ENCODE measurements at regions not wholly inside any gene's neighbourhood (a gene's known extent, or its start where the extent isn't known, plus 50 kb on each side); places are given as distances from the start of the nearest gene placed in this dataset.
A peak's percentile ranks its signal among the peaks of the same experiment; 100 is the strongest.

DNA sequence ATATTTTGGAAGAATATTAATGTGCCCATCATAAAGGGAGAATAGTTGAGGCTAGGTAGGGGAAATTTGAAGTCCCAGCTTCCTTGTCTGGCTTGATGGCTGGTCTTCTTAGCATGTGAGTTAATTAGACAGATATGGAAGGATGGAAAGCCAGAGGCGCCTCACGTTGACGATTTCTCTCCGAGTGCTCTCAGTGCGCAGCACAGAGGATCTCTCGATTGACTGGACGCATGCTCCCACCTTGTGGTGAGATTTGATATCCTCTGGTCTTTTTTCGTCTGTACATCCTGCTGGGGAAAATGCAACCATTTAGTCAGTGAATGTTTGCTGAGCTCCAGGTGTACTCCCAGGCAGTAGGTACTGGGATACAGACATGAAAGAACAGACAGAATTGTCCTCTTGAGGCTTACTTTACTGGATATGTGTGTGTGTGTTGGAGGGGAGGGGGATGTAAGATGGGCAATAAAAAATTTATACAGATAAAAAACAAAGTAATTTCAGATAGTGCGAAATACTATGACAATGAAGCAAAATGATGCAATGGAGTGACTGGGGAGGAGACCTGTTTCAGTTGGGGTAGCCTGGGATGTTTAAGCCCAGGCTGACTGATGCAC is 66.9 kb upstream of the ZNG1B start:
- TF ChIP-seq, protein P1, sequence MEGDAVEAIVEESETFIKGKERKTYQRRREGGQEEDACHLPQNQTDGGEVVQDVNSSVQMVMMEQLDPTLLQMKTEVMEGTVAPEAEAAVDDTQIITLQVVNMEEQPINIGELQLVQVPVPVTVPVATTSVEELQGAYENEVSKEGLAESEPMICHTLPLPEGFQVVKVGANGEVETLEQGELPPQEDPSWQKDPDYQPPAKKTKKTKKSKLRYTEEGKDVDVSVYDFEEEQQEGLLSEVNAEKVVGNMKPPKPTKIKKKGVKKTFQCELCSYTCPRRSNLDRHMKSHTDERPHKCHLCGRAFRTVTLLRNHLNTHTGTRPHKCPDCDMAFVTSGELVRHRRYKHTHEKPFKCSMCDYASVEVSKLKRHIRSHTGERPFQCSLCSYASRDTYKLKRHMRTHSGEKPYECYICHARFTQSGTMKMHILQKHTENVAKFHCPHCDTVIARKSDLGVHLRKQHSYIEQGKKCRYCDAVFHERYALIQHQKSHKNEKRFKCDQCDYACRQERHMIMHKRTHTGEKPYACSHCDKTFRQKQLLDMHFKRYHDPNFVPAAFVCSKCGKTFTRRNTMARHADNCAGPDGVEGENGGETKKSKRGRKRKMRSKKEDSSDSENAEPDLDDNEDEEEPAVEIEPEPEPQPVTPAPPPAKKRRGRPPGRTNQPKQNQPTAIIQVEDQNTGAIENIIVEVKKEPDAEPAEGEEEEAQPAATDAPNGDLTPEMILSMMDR (IDR thresholded peaks at IDR 0.05 in 4 of 5, conservative IDR thresholded peaks at IDR 0.05 in 1 of 5): peak; percentile 48 to 74 (median 70)
- no peak for TF ChIP-seq POLR2A (IDR thresholded peaks at IDR 0.05)

Measured in gastrocnemius medialis (tissue), 4 donors.